ENCODE measurements at regions not wholly inside any gene's neighbourhood (a gene's known extent, or its start where the extent isn't known, plus 50 kb on each side); places are given as distances from the start of the nearest gene placed in this dataset.

- DNase-seq (ENCODE audit: low read depth, low spot score) (no peak), ATAC-seq (no peak)
- Histone ChIP-seq H3K79me2 (ENCODE audit: insufficient read depth, low read length) (no peaks in the 10 kb centered on the region), H3K4me3 (replicated peaks in 1 of 2; ENCODE audit: low read depth in 1 of 2, low read length in 2 of 2) (no peak overlapping the region), H3K9me2 (ENCODE audit: insufficient read depth) (no peaks in the 10 kb centered on the region), H3K36me3 (ENCODE audit: control insufficient read depth in 1 of 2, insufficient read depth in 2 of 2, low read length in 2 of 2) (no peaks in the 10 kb centered on the region), H3K9me3 (ENCODE audit: control insufficient read depth in 1 of 2, insufficient read depth in 1 of 2, low read depth in 1 of 2, low read length in 2 of 2) (no peaks in the 10 kb centered on the region), H4K20me1 (ENCODE audit: insufficient read depth) (no peaks in the 10 kb centered on the region), H3K4me1 (ENCODE audit: control insufficient read depth in 1 of 2, insufficient read depth in 2 of 2, low read length in 2 of 2) (no peaks in the 10 kb centered on the region), H3K27ac (ENCODE audit: low read depth, low read length) (no peak overlapping the region), H3K9ac (ENCODE audit: low read length) (no peak overlapping the region), H3K4me2 (ENCODE audit: low read length) (no peak overlapping the region), H3K27me3 (ENCODE audit: insufficient read depth, low read length) (no peaks in the 10 kb centered on the region), H2AFZ (ENCODE audit: low read depth, low read length, poor library complexity, severe bottlenecking) (no peak overlapping the region)
- CTCF ChIA-PET, result no interaction called here
- POLR2A ChIA-PET, result no interaction called here
- RAD21 ChIA-PET (ENCODE audit: low non-redundant PET in 1 of 2, low total read pairs in 2 of 2, uncharacterized antibody in 2 of 2, unreplicated experiment in 2 of 2), result no interaction called here
- intact Hi-C loops (cut with micrococcal nuclease), result no loop called here
- TF ChIP-seq RAD21 (IDR thresholded peaks at IDR 0.05; ENCODE audit: low read depth) (no peak), POLR2AphosphoS5 (IDR thresholded peaks at IDR 0.05; ENCODE audit: low read depth, low read length) (no peak), JUND (IDR thresholded peaks at IDR 0.05) (no peak), ZFX (IDR thresholded peaks at IDR 0.05) (no peak), SP1 (IDR thresholded peaks at IDR 0.05; ENCODE audit: low read depth) (no peak), POLR2A (IDR thresholded peaks at IDR 0.05; ENCODE audit: borderline replicate concordance, extremely low read depth, insufficient read depth, insufficient read length) (no peak), SRF (IDR thresholded peaks at IDR 0.05; ENCODE audit: low read depth) (no peak), EZH2phosphoT487 (IDR thresholded peaks at IDR 0.05; ENCODE audit: borderline replicate concordance) (no peak), REST (IDR thresholded peaks at IDR 0.05; ENCODE audit: low read depth) (no peak), EZH2 (IDR thresholded peaks at IDR 0.05) (no peak), EGR1 (IDR thresholded peaks at IDR 0.05; ENCODE audit: low read depth) (no peak), YY1 (IDR thresholded peaks at IDR 0.05; ENCODE audit: extremely low read depth, insufficient replicate concordance, low read depth, low read length) (no peak), ELF1 (IDR thresholded peaks at IDR 0.05; ENCODE audit: borderline replicate concordance, low read depth) (no peak), FOSL1 (IDR thresholded peaks at IDR 0.05; ENCODE audit: low read depth) (no peak), ZNF274 (IDR thresholded peaks at IDR 0.05; ENCODE audit: low read depth, low read length) (no peak), CEBPB (IDR thresholded peaks at IDR 0.05; ENCODE audit: low read depth) (no peak), ZBTB33 (IDR thresholded peaks at IDR 0.05; ENCODE audit: extremely low read depth, insufficient replicate concordance, low read length) (no peak), MAX (IDR thresholded peaks at IDR 0.05) (no peak)
- BruUV-seq (replicated peaks), result no TSS peak
Observed at GRCh38 chr2:185242462-185242861, 496.1 kb upstream of the FSIP2 start.

All from HCT116 (cell line).